PFSK-1 (cell line): ENCODE measurements at regions not wholly inside any gene's neighbourhood (a gene's known extent, or its start where the extent isn't known, plus 50 kb on each side); places are given as distances from the start of the nearest gene placed in this dataset.

ENCODE experiments used
- FOXP2 ChIP-seq: optimal IDR thresholded peaks from 2 replicates; pipeline ENCODE3; 2011; ENCODE audit warnings: borderline replicate concordance, control low read depth, inconsistent platforms; ENCODE audit not compliant: insufficient read depth; ENCODE audit errors: extremely low read length, extremely low read depth
- POLR2AphosphoS5 ChIP-seq: IDR thresholded peaks from 2 replicates; pipeline ENCODE4 v1.6.1; 2012; ENCODE audit warnings: low read depth, mild to moderate bottlenecking, control low read depth, low read length, moderate library complexity
- REST ChIP-seq, 2 experiments: IDR thresholded peaks; 2 replicates each; pipeline versions ENCODE4 v1.6.1 to v1.8.0; 2011 to 2012; ENCODE audit warnings: low read depth in 2 of 2, low read length in 2 of 2, control low read depth in 1 of 2, inconsistent platforms in 1 of 2, mild to moderate bottlenecking in 1 of 2, moderate library complexity in 1 of 2; ENCODE audit not compliant: insufficient read depth in 1 of 2
- SIN3A ChIP-seq: IDR thresholded peaks from 2 replicates; pipeline ENCODE4 v1.6.1; 2012; ENCODE audit warnings: mild to moderate bottlenecking, low read length, moderate library complexity, borderline replicate concordance; ENCODE audit not compliant: insufficient read depth
- TAF1 ChIP-seq: IDR thresholded peaks from 2 replicates; pipeline ENCODE4 v1.6.1; 2012; ENCODE audit warnings: low read length, control low read depth, borderline replicate concordance; ENCODE audit not compliant: insufficient read depth

- no peak for TF ChIP-seq REST (IDR thresholded peaks at IDR 0.05; ENCODE audit: insufficient read depth in 1 of 2, low read depth in 2 of 2, low read length in 2 of 2)
- TF ChIP-seq FOXP2: no peak
- no peak for TF ChIP-seq SIN3A
- TF ChIP-seq TAF1: no peak
- no peak for TF ChIP-seq POLR2AphosphoS5
These were observed 245.3 kb upstream of the PITX2 start for GRCh38 chr4:110867981-110868720.

GRCh38 chr4:110869114-110869513 is 246.2 kb upstream of the PITX2 start:
- TF ChIP-seq POLR2AphosphoS5 (no peak), REST (IDR thresholded peaks at IDR 0.05; ENCODE audit: insufficient read depth in 1 of 2, low read depth in 2 of 2, low read length in 2 of 2) (no peak), SIN3A (no peak), FOXP2 (no peak), TAF1 (no peak)

GRCh38 chr4:110869862-110870572 is 247.1 kb upstream of the PITX2 start:
- no peak for TF ChIP-seq POLR2AphosphoS5
- no peak for TF ChIP-seq FOXP2
- no peak for TF ChIP-seq SIN3A
- no peak for TF ChIP-seq TAF1
- no peak for TF ChIP-seq REST (IDR thresholded peaks at IDR 0.05; ENCODE audit: insufficient read depth in 1 of 2, low read depth in 2 of 2, low read length in 2 of 2)

- TF ChIP-seq TAF1 (no peak), REST (IDR thresholded peaks at IDR 0.05; ENCODE audit: insufficient read depth in 1 of 2, low read depth in 2 of 2, low read length in 2 of 2) (no peak), FOXP2 (no peak), POLR2AphosphoS5 (no peak), SIN3A (no peak)
These were observed 254.0 kb upstream of the PITX2 start for GRCh38 chr4:110876866-110877265.
